ENCODE measurements at regions not wholly inside any gene's neighbourhood (a gene's known extent, or its start where the extent isn't known, plus 50 kb on each side); places are given as distances from the start of the nearest gene placed in this dataset.

GRCh38 chr1:60145771-60146170, 72.2 kb upstream of the C1orf87 start:
- no peak for DNase-seq

- no peak for DNase-seq
Observed at GRCh38 chr1:60141743-60142142, 68.2 kb upstream of the C1orf87 start.

GRCh38 chr1:60141276-60141675, 67.7 kb upstream of the C1orf87 start:
- no peak for DNase-seq

GRCh38 chr1:60137406-60137805, 63.8 kb upstream of the C1orf87 start:
- no peak for DNase-seq

- DNase-seq: no peak
Observed at GRCh38 chr1:60136395-60136794, 62.8 kb upstream of the C1orf87 start.

GRCh38 chr1:60134716-60135115, 61.1 kb upstream of the C1orf87 start:
- no peak for DNase-seq

GRCh38 chr1:60133848-60134247, 60.3 kb upstream of the C1orf87 start:
- no peak for DNase-seq

GRCh38 chr1:60133000-60133673, 59.6 kb upstream of the C1orf87 start:
- DNase-seq: no peak

- DNase-seq: no peak
Observed at GRCh38 chr1:60132108-60132507, 58.5 kb upstream of the C1orf87 start.

GRCh38 chr1:60130703-60131102, 57.1 kb upstream of the C1orf87 start:
- DNase-seq: no peak

GRCh38 chr1:60129911-60130310, 56.3 kb upstream of the C1orf87 start:
- DNase-seq: no peak

GRCh38 chr1:60126723-60127122, 53.2 kb upstream of the C1orf87 start:
- no peak for DNase-seq
